Activated CD4-positive, alpha-beta T cell treated with anti-CD3 and anti-CD28 coated beads, Interleukin-2, amount 10 ng/mL, durations not matched to agents 24 days and 14 days (primary cell): ENCODE measurements at regions not wholly inside any gene's neighbourhood (a gene's known extent, or its start where the extent isn't known, plus 50 kb on each side); places are given as distances from the start of the nearest gene placed in this dataset.

Experiments used
- DNase-seq: peaks from one replicate; pipeline ENCODE4 v3.0.0; 2022
- H3K27ac Mint-ChIP-seq: one replicate; pipeline ENCODE4 v1.8.0; 2022; ENCODE audit warnings: mild to moderate bottlenecking, mixed read lengths
- H3K27me3 Mint-ChIP-seq: one replicate; pipeline ENCODE4 v1.8.0; 2022; ENCODE audit warnings: mixed read lengths
- H3K36me3 Mint-ChIP-seq: one replicate; pipeline ENCODE4 v1.8.0; 2022; ENCODE audit warnings: low read depth, mild to moderate bottlenecking, mixed read lengths
- H3K4me1 Mint-ChIP-seq: one replicate; pipeline ENCODE4 v1.8.0; 2021; ENCODE audit warnings: mixed read lengths
- H3K4me3 Mint-ChIP-seq: one replicate; pipeline ENCODE4 v1.8.0; 2022; ENCODE audit warnings: mild to moderate bottlenecking, moderate library complexity, mixed read lengths
- H3K9me3 Mint-ChIP-seq: one replicate; pipeline ENCODE4 v1.8.0; 2021; ENCODE audit warnings: mixed read lengths
- intact Hi-C: fragments of 100-400 bp; cut with micrococcal nuclease; formaldehyde crosslinking; loops from one replicate; pipeline ENCODE4 v1.15.1; 2023

DNA sequence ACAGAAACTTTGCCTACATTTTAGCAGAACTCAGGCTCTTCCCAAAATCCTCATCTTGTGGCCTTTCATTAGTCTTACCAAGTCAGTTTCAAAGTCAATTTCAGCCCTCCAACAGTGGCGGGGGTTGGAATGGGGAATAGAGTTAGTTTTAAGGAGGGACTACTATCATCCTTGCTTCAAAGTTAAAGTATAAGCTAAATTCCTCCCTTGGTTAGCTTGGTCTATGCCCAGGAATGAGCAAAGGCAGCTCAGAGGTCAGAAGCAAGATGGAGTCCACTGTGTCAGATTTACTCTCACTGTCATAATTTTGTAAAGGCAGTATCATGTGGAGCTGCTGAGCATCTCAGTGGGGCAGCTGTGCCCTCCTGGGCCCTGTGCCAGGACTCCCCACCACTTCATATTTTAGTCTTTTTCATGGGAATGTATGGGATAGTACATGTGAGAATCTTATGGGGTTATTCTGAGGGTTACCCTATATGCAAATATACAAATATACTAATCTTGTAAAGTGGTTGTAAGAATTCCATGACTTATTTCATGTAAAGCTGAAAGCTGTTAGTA, 145.2 kb upstream of the MMADHC start:
- no peaks in the 10 kb centered on the region for H3K36me3 Mint-ChIP-seq

DNA sequence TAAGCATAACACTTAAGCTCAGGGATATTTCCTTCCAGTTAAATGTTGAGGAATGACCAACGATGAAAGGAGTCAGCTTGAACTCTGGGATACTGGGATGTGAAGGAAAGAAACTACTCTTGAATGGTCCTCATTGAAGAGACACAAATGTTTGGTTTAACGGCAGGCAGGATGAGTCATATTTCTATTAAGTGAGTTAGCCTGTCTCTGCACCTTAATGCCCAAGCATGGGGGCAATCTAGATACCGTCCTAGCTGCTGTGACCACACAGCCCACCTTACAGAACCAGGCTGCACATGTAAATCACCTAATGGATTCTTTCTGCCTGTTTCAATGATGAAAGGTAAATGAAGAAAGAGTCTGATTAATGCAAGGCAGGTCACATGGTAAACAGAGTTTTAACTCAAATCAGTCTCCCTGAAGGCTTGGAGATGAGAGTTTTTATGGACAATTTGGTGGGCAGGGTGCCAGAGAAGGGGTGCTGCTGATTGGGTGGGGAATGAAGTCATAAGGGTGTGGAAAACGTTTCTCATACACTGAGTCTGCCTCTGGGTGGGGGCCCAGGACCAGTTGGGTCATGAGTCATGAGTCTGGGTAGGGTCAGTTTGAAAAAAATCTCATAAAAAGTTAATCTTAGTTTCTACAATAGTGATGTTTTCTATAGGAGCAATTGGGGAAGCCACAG, 144.6 kb upstream of the MMADHC start:
- H3K27me3 Mint-ChIP-seq = no peaks in the 10 kb centered on the region
- H3K4me1 Mint-ChIP-seq = no peaks in the 10 kb centered on the region
- DNase-seq = no peak
- H3K27ac Mint-ChIP-seq = no peak overlapping the region
- intact Hi-C loops = no loop called here
- no peak overlapping the region for H3K4me3 Mint-ChIP-seq
- no peaks in the 10 kb centered on the region for H3K36me3 Mint-ChIP-seq
- H3K9me3 Mint-ChIP-seq = no peaks in the 10 kb centered on the region

More for the DNA sequence above, 145.2 kb upstream of the MMADHC start:
- no peaks in the 10 kb centered on the region for H3K4me1 Mint-ChIP-seq
- no peaks in the 10 kb centered on the region for H3K9me3 Mint-ChIP-seq
- no peaks in the 10 kb centered on the region for H3K27me3 Mint-ChIP-seq
- H3K4me3 Mint-ChIP-seq = no peak overlapping the region
- H3K27ac Mint-ChIP-seq = no peak overlapping the region
- no peak for DNase-seq
- intact Hi-C loops = no loop called here

DNA sequence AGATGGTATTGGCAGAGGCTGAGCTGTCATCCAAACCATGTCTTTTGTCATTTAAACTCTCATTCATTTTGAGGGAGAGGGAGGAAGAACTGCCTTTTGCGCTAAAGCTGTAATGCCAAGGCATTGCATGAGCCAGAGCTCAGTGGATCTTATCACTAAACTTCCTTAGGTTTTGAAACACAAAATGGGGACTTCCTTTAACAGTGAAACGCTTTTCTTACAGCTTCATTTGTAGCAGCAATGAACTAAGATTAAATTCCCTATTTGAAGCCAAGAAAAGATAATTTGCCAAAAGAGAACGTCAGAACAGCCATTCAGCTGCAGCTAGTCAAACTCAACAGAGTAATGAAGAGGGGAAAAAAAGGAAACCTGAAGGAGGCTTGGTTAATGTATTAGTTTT, 143.5 kb upstream of the MMADHC start:
- DNase-seq = no peak
- Mint-ChIP-seq H3K27me3 (no peaks in the 10 kb centered on the region), H3K36me3 (no peaks in the 10 kb centered on the region), H3K27ac (no peak overlapping the region), H3K4me3 (no peak overlapping the region), H3K4me1 (no peaks in the 10 kb centered on the region), H3K9me3 (no peaks in the 10 kb centered on the region)
- intact Hi-C loops = no loop called here

DNA sequence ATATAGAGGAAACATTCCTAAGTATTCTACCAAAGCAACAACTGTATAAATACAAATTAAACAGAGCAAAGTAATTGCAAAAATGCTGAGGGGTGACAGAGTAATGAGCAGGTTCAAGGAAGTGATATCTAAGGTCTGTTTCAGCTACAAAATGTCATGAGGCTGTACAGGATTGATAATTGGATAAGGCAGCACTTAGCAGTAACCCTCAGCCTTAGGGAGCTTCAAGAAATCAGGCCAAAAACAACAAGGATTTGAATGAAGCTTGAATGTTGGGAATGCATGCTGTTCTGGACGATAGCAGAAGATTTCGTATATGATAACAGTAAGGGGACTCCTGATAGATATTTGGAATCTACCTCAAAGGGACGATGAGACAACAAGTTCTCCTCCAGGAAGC, 142.0 kb upstream of the MMADHC start:
- intact Hi-C loops = no loop called here
- no peak overlapping the region for H3K4me3 Mint-ChIP-seq
- no peak overlapping the region for H3K27ac Mint-ChIP-seq
- H3K36me3 Mint-ChIP-seq = no peaks in the 10 kb centered on the region
- H3K27me3 Mint-ChIP-seq = no peaks in the 10 kb centered on the region
- no peaks in the 10 kb centered on the region for H3K9me3 Mint-ChIP-seq
- no peaks in the 10 kb centered on the region for H3K4me1 Mint-ChIP-seq
- no peak for DNase-seq

DNA sequence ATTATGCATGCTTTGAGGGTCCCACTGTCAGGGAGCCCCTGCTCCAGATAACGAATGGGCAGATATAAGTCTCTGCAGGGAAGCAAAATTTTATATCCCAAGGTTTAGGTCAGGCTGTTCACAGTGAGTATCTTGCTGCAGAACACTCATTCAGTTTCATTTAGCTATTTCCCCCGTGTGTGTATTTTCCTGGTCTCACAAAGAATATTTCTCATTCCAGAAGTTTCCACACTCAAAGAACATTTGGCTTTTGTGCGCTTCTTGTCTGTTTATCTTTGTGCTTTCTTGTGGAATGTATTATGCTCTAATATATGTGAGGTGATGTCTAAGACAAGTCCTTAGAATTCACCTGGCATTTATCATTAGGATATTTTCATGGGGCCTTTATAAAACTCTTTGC, 140.4 kb upstream of the MMADHC start:
- no peak overlapping the region for H3K4me3 Mint-ChIP-seq
- no peaks in the 10 kb centered on the region for H3K27me3 Mint-ChIP-seq
- no peaks in the 10 kb centered on the region for H3K36me3 Mint-ChIP-seq
- H3K4me1 Mint-ChIP-seq = no peaks in the 10 kb centered on the region
- no peak overlapping the region for H3K27ac Mint-ChIP-seq
- intact Hi-C loops = no loop called here
- DNase-seq = no peak
- H3K9me3 Mint-ChIP-seq = no peaks in the 10 kb centered on the region

DNA sequence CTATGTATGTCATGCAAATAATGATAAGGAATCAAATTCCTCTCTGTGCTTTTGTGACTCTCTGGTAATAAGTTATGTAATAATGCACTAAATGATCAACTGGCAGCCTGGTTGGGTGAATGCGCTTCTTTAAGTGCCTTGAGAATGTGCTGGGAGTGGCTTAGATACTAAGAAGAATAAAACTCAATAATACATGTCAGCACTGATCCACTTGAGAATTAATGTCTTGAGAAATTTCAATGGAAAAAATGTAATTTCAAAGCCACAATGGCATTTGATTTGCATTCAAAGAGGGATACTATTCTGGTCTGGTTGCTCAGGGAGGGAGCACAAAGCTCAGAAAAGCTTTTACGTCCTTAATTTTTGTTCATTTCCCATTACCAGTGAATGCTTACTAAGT, 137.7 kb upstream of the MMADHC start:
- H3K36me3 Mint-ChIP-seq = no peaks in the 10 kb centered on the region
- DNase-seq = no peak
- no peak overlapping the region for H3K4me3 Mint-ChIP-seq
- H3K4me1 Mint-ChIP-seq = no peaks in the 10 kb centered on the region
- H3K9me3 Mint-ChIP-seq = no peaks in the 10 kb centered on the region
- no peaks in the 10 kb centered on the region for H3K27me3 Mint-ChIP-seq
- intact Hi-C loops = no loop called here
- no peak overlapping the region for H3K27ac Mint-ChIP-seq

DNA sequence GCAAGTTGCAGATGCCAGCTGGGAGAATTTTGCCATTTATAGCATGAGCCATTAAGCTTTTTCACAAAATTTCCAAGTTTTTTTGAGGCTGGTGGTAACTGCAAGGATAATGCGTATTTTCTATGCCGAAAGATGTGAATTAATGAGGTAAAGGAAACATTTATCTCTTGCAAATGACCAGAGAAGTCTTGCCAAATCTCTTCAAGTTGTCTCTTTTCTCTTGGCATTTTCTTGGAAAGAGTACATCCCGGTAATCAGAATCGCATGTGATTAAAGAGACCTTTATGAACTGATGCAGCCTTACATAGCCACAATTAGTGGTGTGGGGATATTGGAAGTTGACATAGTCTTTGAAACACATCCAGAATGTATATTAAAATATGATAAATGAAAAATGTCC, 136.5 kb upstream of the MMADHC start:
- Mint-ChIP-seq H3K9me3 (no peaks in the 10 kb centered on the region), H3K4me3 (no peak overlapping the region), H3K4me1 (no peaks in the 10 kb centered on the region), H3K27me3 (no peaks in the 10 kb centered on the region), H3K36me3 (no peaks in the 10 kb centered on the region), H3K27ac (no peak overlapping the region)
- no peak for DNase-seq
- intact Hi-C loops = no loop called here

DNA sequence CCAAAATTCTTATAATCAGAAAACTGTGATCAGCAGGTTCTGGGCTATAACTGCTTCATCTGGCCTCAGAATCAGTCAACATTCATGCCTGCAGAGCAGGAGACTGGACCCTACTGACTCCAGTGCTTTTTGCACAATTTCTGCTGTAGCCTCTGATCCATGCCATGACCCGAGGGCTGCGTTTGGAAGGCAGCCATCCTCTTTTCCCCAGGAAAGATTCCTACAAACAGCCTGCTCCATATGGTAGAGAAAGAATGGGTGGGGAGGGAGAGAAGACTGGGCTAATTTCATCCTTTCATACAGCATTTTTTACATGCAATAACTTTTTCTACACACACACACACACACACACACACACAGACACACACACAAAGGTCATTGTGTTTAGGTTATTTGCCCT, 133.0 kb upstream of the MMADHC start:
- no peaks in the 10 kb centered on the region for H3K27me3 Mint-ChIP-seq
- intact Hi-C loops = no loop called here

DNA sequence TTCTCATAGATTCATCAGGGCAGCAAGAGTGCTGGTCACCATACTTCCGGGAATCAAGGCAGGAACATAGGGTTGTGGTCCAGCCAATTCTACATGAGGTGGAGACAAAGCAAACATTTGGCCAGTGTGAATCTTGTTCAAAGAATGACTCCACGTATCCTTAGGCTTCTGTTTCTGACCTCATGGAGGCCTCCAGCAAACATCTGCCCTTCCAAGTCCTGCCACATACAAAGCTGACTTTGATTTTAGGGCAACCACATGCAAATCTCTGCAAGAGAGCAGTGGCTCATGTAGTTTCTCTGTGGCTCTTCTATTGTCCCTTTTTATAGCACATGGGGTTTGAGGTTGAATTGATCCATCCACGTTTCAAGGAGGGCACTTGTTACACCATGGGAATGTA, 132.1 kb upstream of the MMADHC start:
- Mint-ChIP-seq H3K9me3 (no peaks in the 10 kb centered on the region), H3K27ac (no peak overlapping the region), H3K27me3 (no peaks in the 10 kb centered on the region), H3K4me1 (no peaks in the 10 kb centered on the region), H3K4me3 (no peak overlapping the region), H3K36me3 (no peaks in the 10 kb centered on the region)
- no peak for DNase-seq
- intact Hi-C loops = loop anchor here (10.0 kb wide), 1 partner anchor 125 kb away; no protein-coding TSS in a partner anchor

More for the DNA sequence above, 133.0 kb upstream of the MMADHC start:
- no peak overlapping the region for H3K27ac Mint-ChIP-seq
- H3K4me1 Mint-ChIP-seq = no peaks in the 10 kb centered on the region
- no peaks in the 10 kb centered on the region for H3K9me3 Mint-ChIP-seq
- no peak overlapping the region for H3K4me3 Mint-ChIP-seq
- DNase-seq = no peak
- no peaks in the 10 kb centered on the region for H3K36me3 Mint-ChIP-seq

DNA sequence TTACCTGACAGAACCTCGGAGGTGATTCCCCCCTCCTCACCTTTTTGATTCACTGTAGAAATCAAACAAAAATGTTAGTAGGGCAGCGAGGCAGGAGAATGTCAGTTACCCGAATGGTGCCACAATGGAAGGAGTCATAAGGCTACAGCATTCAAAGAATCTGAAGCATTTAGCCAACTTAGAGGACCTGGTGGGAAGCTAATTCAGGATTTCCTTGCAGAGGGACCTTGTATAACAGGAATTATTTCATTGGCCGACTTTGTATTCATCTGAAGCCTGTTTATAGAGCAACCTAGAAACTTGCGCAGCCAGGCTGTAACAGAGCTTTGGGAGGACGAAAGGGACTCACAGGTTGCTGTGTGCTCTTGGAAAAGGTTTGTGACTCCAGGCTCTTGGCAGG, 129.1 kb upstream of the MMADHC start:
- Mint-ChIP-seq H3K27ac (no peak overlapping the region), H3K4me1 (no peaks in the 10 kb centered on the region), H3K27me3 (no peaks in the 10 kb centered on the region), H3K4me3 (no peak overlapping the region), H3K9me3 (no peaks in the 10 kb centered on the region), H3K36me3 (no peaks in the 10 kb centered on the region)
- no peak for DNase-seq
- intact Hi-C loops = loop anchor here (10.0 kb wide), 1 partner anchor 122 kb away; no protein-coding TSS in a partner anchor

DNA sequence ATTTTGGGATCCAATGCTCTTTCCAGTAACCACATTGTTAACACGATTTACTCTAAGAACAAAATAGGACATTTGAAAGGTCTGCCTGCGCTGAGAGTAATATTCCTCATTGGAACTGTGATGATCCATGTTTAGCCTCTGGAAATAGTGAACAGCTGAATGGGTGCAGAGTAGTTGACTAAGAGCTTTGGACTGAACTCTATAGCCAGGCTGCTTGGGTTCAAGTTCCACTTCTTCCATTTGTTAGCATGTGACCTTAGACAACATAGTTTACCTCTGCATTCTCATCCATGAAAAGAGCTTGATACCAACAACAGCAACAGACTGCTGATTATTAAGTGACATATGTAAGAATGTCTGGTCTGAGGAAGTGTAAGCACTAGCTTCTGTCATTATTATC, 128.3 kb upstream of the MMADHC start:
- no peak overlapping the region for H3K4me3 Mint-ChIP-seq
- H3K27ac Mint-ChIP-seq = no peak overlapping the region

DNA sequence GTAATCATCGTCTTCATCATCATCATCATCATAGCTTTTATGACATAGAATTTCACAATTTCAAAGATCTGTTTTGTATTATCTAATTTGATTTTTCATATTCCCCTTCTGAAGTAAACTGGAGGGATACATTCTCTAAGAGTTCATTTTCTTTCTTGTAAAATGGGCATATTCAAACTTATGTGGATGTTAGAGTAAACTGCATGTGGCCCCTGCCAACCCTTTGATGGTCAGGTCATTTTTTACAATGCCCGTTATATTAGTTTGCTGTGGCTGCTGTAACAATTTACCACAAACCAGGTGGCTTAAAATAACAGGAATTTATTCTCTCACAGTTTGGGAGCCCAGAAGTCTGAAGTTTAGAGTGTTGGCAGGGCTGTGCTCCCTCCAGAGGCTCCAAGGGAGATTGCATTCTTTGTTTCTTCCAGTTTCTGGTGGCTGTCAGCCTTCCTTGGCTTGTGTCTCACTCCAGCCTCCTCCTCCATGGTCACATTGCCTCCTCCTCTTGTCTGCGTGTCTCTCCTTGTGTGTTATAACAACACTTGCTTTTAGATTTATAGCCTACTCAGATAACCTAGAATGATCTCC, 127.5 kb upstream of the MMADHC start:
- Mint-ChIP-seq H3K36me3 (no peaks in the 10 kb centered on the region), H3K9me3 (no peaks in the 10 kb centered on the region), H3K27me3 (no peaks in the 10 kb centered on the region), H3K4me1 (no peaks in the 10 kb centered on the region), H3K4me3 (no peak overlapping the region), H3K27ac (no peak overlapping the region)
- DNase-seq = no peak
- intact Hi-C loops = loop anchor here (10.0 kb wide), 1 partner anchor 120 kb away; no protein-coding TSS in a partner anchor

More for the DNA sequence above, 128.3 kb upstream of the MMADHC start:
- H3K9me3 Mint-ChIP-seq = no peaks in the 10 kb centered on the region
- H3K36me3 Mint-ChIP-seq = no peaks in the 10 kb centered on the region
- H3K4me1 Mint-ChIP-seq = no peaks in the 10 kb centered on the region
- no peak for DNase-seq
- H3K27me3 Mint-ChIP-seq = no peaks in the 10 kb centered on the region
- intact Hi-C loops = loop anchor here (10.0 kb wide), 1 partner anchor 121 kb away; no protein-coding TSS in a partner anchor

DNA sequence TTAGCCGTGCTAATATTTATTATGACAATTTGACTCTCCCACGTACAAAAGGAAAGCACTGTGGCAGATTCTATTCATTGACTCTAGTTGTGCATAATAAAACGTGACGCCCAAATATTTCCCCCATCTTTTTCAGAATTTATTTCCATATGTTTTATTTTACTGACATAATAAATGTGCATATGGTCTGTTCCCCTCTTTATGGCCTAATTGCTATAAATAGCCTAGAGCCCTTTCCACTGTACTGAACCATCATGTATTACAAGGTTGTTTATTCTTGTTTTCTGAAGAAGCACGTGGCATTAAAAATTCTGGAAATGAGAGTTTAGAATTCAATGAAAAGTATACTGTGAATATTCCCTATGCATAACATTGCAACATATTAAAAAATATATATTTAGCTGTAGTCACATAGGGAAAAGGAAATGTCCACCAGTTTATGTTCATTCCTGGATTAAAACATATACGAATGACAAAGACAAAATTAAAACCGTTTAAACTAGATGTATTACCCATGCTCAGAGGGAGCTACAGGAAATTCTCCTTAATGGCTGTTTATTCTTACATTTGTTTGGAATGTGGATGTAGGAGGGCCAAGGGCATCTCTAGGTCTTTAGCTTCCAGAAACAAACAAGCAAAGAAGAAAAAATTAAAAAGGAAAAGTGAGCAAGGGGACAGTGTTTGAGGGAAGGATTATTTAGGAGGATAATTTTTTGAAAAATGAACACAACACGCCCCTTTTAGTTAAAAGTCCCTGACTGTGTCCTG, 122.1 kb upstream of the MMADHC start:
- intact Hi-C loops = loop anchor here (10.0 kb wide), 1 partner anchor 115 kb away; no protein-coding TSS in a partner anchor
- H3K27me3 Mint-ChIP-seq = no peaks in the 10 kb centered on the region
- H3K4me1 Mint-ChIP-seq = no peaks in the 10 kb centered on the region
- H3K4me3 Mint-ChIP-seq = no peak overlapping the region
- H3K9me3 Mint-ChIP-seq = no peaks in the 10 kb centered on the region
- no peaks in the 10 kb centered on the region for H3K36me3 Mint-ChIP-seq
- DNase-seq = no peak
- H3K27ac Mint-ChIP-seq = no peak overlapping the region

DNA sequence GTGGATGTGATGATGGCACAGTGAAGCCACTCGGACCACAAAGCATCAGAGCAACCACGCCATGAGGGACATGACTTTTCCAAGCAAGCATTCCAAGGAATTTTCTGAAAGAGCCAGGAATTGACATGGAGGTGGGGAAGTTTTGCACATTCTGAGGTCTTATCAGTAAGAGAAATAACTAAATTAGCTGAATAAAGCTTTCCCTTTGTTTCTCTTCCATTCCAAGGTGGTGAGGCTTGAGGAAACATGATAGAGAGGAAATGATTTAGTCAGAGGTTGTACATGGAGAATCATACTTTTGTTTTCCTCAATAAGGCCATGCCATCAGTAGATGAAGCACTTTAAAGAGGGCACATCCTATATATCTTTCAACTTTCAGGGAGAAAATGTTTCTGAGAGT, 115.7 kb upstream of the MMADHC start:
- intact Hi-C loops = no loop called here
- H3K27ac Mint-ChIP-seq = no peak overlapping the region
- H3K4me3 Mint-ChIP-seq = no peak overlapping the region
- no peaks in the 10 kb centered on the region for H3K9me3 Mint-ChIP-seq
- H3K4me1 Mint-ChIP-seq = no peaks in the 10 kb centered on the region
- no peak for DNase-seq
- no peaks in the 10 kb centered on the region for H3K36me3 Mint-ChIP-seq
- H3K27me3 Mint-ChIP-seq = no peaks in the 10 kb centered on the region
